ENCODE measurements at regions not wholly inside any gene's neighbourhood (a gene's known extent, or its start where the extent isn't known, plus 50 kb on each side); places are given as distances from the start of the nearest gene placed in this dataset.
"Not testable (repeated sequence)": the region's sequence is repeated elsewhere in the genome, so short reads cannot be mapped to it uniquely, and the experiment has no call there.

DNA sequence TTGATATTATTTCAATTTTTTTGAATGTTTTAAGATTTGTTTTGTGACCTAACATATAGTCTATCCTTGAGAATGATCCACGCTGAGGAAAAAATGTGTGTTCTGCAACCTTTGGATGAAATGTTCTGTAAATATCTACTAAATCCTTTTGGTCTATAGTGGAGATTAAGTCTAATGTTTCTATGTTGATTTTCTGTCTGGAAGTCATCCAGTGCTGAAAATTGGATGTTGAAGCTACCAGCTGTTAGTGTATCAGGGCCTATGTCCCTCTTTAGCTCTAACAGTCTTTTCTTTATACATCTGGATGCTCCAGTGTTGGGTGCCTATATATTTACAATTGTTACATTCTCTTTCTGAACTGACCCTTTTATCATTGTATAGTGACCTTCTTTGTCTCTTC lies 422.3 kb downstream of the TMEM232 start:
- H3K27me3 ChIP-seq, result no peaks in the 10 kb centered on the region
- intact Hi-C loops (cut with DNase I), result no loop called here
- H3K36me3 ChIP-seq (replicated peaks in 1 of 2), result no peaks in the 10 kb centered on the region
- TF ChIP-seq, protein P1, sequence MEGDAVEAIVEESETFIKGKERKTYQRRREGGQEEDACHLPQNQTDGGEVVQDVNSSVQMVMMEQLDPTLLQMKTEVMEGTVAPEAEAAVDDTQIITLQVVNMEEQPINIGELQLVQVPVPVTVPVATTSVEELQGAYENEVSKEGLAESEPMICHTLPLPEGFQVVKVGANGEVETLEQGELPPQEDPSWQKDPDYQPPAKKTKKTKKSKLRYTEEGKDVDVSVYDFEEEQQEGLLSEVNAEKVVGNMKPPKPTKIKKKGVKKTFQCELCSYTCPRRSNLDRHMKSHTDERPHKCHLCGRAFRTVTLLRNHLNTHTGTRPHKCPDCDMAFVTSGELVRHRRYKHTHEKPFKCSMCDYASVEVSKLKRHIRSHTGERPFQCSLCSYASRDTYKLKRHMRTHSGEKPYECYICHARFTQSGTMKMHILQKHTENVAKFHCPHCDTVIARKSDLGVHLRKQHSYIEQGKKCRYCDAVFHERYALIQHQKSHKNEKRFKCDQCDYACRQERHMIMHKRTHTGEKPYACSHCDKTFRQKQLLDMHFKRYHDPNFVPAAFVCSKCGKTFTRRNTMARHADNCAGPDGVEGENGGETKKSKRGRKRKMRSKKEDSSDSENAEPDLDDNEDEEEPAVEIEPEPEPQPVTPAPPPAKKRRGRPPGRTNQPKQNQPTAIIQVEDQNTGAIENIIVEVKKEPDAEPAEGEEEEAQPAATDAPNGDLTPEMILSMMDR (IDR thresholded peaks at IDR 0.05), result no peak
- no peak for TF ChIP-seq POLR2A (IDR thresholded peaks at IDR 0.05)
- no peaks in the 10 kb centered on the region for H3K4me1 ChIP-seq (replicated peaks in 1 of 2)
- no peaks in the 10 kb centered on the region for H3K9me3 ChIP-seq (replicated peaks in 1 of 3)
- no peak overlapping the region for H3K27ac ChIP-seq
- no peak for DNase-seq
- 70 to 88% (median 83%) methylated on average over 1 of the region's 1 CpG for WGBS, 4 donors
- H3K4me3 ChIP-seq, result no peak overlapping the region

DNA sequence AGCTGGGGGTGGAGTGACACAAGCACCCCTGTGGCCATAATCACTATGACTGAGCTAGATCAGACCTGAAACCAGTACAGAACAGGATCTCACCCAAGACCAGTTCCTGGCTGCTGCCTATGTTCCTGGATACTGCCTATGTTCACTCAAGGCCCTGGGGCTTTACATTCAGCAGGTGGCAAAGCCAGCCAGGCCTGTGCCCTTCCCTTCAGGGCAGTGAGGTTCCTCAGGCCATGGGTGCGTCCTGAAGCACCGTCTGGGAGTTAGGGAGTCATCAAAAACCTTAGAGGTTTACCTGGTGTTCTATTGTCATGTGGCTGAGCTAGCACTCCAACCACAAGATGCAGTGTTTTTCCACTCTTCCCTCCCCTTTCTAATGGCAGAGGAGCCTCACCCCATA lies 419.8 kb downstream of the TMEM232 start:
- TF ChIP-seq, protein P1 (IDR thresholded peaks at IDR 0.05), result no peak
- no peak for TF ChIP-seq POLR2A (IDR thresholded peaks at IDR 0.05)
- Histone ChIP-seq H3K36me3 (replicated peaks in 1 of 2) (no peaks in the 10 kb centered on the region), H3K4me3 (no peak overlapping the region), H3K27me3 (no peaks in the 10 kb centered on the region), H3K4me1 (replicated peaks in 1 of 2) (no peaks in the 10 kb centered on the region), H3K27ac (no peak overlapping the region), H3K9me3 (replicated peaks in 1 of 3) (no peaks in the 10 kb centered on the region)
- WGBS, 4 donors, result 93 to 100% (median 100%) methylated on average over 2 of the region's 2 CpGs; no CpG with 5 or more reads in 1 of the 4 donors
- DNase-seq, result no peak
- intact Hi-C loops (cut with DNase I), result no loop called here

DNA sequence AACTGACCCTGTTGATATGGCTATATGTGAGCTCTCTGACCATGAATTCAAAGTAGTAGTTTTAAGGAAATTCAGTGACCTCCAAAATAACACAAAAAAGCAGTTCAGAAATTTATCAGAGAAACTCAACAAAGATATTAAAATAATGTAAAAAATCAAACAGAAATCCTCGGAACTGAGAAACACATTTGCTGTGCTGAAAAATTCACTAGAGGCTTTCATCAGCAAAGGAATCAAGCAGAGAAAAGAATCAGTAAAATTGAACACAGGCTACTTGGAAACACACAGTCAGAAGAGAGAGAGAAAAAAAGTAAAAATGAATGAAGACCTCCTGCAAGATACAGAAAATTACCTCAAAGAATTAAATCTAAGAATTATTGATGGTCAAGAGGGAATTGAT lies 417.2 kb downstream of the TMEM232 start:
- intact Hi-C loops (cut with DNase I), result no loop called here
- H3K27ac ChIP-seq, result no peak overlapping the region
- no peaks in the 10 kb centered on the region for H3K4me1 ChIP-seq (replicated peaks in 1 of 2)
- no peak overlapping the region for H3K4me3 ChIP-seq
- no peaks in the 10 kb centered on the region for H3K9me3 ChIP-seq (replicated peaks in 1 of 3)
- TF ChIP-seq POLR2A (IDR thresholded peaks at IDR 0.05), result no peak
- TF ChIP-seq, protein P1 (IDR thresholded peaks at IDR 0.05), result no peak
- DNase-seq, result no peak
- 83 to 91% (median 88%) methylated on average over 1 of the region's 1 CpG for WGBS, 4 donors
- no peaks in the 10 kb centered on the region for H3K36me3 ChIP-seq (replicated peaks in 1 of 2)
- H3K27me3 ChIP-seq, result no peaks in the 10 kb centered on the region

DNA sequence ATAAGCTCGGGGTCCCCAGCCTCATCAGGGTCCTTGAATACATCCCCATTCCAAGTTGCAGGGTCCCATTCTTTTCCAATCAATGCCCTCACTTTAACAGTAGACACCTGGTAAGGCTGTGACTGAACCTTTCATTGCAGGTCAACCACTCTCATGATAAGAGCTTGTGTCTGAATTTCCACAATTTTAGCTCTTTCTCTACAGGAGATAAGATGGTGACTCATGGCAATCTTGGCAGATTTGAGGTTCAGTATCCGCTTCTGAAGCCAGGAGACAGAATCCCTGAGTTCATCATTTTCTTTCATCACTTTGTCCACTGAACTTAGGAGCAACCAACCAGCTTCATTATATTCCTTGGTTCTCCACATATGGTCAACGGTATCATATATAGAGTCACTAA lies 409.9 kb downstream of the TMEM232 start:
- intact Hi-C loops (cut with DNase I); H3K4me3 ChIP-seq; H3K27me3 ChIP-seq; H3K9me3 ChIP-seq (replicated peaks in 1 of 3); H3K36me3 ChIP-seq (replicated peaks in 1 of 2); H3K27ac ChIP-seq; DNase-seq; H3K4me1 ChIP-seq (replicated peaks in 1 of 2): not testable (repeated sequence)
- WGBS, 4 donors, result 46 to 67% (median 60%) methylated on average over 3 of the region's 3 CpGs

DNA sequence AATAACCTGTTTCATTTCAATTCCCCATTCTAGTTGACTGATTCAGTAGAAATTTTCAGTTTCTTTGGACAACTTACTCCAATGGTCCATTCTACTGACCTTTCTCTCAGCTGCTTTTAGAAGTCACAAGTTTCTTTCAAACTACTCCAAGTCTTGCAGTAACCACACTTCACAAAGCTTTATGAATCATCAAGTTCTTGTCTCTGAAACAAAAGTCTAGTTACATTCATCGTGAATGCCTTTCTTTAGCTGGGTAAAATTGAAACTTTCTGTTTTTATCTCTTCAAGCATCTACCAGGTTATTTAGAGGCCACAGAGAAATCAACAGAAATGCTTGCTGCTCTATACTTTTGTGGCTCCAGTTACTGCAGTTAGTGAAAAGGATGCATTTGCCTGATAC lies 405.4 kb downstream of the TMEM232 start:
- intact Hi-C loops (cut with DNase I), result no loop called here
- DNase-seq, result no peak
- H3K4me1 ChIP-seq (replicated peaks in 1 of 2), result no peaks in the 10 kb centered on the region
- no peaks in the 10 kb centered on the region for H3K27me3 ChIP-seq
- no peak overlapping the region for H3K4me3 ChIP-seq
- no peak overlapping the region for H3K27ac ChIP-seq
- WGBS, 4 donors, result 37 to 48% (median 41%) methylated on average over 1 of the region's 1 CpG
- H3K36me3 ChIP-seq (replicated peaks in 1 of 2), result no peaks in the 10 kb centered on the region
- TF ChIP-seq, protein P1 (IDR thresholded peaks at IDR 0.05), result no peak
- no peak for TF ChIP-seq POLR2A (IDR thresholded peaks at IDR 0.05)
- H3K9me3 ChIP-seq (replicated peaks in 1 of 3), result no peaks in the 10 kb centered on the region

Data from adrenal gland (tissue), 9 donors.